ENCODE measurements at regions not wholly inside any gene's neighbourhood (a gene's known extent, or its start where the extent isn't known, plus 50 kb on each side); places are given as distances from the start of the nearest gene placed in this dataset.
"Not testable (repeated sequence)": the region's sequence is repeated elsewhere in the genome, so short reads cannot be mapped to it uniquely, and the experiment has no call there.

DNA sequence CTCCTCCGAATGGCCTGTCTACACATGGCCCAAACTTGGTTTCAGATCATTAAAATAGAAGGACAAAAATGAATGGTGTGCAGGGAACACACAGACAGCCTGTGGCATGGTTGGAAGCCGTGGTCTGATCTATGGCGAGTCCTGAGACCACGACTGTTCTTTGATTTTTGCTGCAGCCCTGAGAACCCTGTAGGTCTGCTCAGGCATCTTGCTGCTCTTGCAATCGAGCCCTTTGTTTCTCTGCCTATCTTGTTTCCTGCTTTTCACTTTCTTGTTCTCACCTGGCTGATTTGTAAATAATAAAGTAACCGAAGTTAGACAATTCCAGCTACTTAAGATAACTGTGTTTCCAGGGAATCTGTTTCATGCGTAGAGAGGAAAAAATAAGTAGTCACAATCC, 54.1 kb upstream of the NBPF9 start:
- not testable (repeated sequence) for DNase-seq (ENCODE audit: low read depth)

DNA sequence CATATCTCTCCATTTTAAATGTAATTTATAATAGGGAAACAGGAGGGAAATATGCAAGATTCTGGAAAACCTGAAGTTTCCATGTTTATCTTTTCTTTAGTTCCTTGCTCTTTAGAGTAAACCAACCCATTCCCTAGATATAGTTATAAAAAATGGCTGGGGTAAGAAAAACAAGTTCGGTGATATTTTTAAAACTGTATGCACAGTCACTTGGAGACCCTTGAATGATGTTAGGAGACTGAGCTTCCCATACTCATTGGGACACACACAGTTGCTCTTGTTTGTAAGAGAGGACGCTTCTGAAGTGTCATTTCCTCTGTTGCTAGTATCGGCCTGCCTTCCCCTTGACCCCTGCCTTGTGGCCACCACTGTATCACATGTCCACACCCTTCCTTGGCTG, 55.0 kb upstream of the NBPF9 start:
- not testable (repeated sequence) for DNase-seq (ENCODE audit: low read depth)

DNA sequence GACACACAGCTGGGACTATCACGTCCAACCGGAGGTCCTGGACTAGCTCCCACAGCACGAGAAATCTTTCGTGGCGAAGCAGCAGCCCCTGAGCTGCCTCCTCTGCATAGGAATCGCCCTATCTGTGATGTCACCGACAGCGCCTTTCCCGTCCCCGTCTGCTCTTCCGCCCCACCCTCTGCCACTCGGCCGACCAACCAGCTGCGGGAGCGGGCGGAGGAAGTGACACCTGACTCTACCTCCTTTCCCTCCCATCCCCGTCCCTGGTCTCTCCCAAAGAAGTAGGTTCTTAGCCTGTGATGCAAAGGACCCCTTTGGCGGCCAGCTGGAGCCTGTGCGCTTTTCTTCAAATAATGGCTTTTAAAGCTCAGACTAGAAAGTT, 59.7 kb upstream of the NBPF9 start:
- not testable (repeated sequence) for DNase-seq (ENCODE audit: low read depth)

DNA sequence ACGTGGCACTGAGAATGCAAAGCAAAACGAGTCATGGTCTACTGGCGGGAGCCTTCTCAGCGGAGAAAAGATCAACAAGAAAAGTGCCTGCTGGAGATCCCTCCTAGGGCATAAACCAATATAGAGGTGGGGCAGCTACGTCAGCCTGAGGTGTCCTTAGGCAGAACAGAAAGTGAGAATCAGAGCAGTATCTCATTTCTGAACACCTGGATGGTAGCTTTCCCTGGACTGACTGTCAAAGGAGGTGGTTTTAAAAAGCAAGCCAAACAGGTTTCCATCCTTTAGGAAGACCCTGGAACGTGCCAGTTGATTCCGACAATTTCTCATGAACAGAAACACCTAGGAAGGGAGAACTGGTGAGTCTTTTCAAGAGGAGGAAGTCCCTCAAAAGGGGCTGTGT, 71.4 kb upstream of the NBPF9 start:
- DNase-seq (ENCODE audit: low read depth) = not testable (repeated sequence)

DNA sequence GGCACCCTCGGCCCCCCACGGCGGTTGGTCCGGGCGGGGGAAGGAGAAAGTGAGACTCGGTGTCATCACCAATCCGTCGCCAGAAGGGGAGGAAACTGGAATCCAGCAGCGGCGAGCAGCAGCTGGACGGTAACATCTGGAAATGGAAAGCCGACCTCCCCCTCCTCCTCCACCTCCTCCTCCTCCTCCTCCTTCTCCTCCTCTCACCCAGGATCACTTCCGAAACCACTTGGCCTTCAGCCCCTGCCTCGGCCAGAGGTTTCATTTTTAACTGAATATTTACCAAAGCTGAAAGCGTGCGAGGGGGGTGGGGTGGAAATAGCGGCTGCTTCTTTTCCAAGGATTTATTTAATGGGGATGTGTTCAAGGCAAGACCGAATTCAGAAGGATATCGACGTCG, 72.5 kb upstream of the NBPF9 start:
- not testable (repeated sequence) for DNase-seq (ENCODE audit: low read depth)

DNA sequence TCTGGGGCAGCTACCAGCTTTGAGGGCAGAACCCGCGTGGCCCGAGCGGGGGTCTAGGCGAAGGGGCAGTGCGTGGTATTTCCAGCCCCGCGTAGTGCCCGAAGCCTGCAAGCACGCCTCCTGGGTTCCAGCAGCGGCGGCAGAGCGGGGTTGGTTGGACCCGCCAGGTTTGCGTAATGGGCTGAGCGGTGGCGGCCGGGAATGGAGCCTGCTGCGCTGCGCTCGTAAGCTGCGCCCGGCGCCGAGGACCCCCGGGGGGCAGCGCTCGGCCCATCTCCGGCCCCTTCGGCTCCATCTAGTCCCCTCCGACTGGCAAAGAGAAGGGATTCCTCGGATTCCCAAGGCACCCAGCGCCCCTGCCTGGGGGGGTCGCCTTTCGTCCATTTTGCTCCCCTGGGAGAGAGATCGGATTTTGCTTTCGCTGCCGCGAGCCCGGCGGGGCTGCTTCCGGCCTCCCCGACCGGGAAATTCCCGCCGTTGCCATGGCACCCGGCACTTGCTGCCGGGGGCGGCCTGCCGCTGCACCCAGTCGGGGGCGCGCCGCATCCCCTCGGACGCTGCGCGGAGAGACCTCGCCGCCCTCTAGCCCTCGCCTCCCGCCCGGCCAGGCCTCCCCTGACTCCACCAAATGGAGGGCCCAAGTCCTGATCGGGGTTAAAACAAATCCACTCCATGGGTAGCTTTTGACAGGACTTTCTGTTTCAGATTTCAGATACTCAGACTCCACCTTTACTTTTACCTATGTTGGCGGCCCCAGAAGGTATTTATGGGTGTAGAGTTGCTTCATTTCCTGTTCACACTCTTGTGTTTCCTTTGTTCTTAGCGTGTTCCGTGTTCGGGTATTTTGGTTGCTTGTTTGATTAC, 73.3 kb upstream of the NBPF9 start:
- DNase-seq (ENCODE audit: low read depth) = peak; percentile 60

DNA sequence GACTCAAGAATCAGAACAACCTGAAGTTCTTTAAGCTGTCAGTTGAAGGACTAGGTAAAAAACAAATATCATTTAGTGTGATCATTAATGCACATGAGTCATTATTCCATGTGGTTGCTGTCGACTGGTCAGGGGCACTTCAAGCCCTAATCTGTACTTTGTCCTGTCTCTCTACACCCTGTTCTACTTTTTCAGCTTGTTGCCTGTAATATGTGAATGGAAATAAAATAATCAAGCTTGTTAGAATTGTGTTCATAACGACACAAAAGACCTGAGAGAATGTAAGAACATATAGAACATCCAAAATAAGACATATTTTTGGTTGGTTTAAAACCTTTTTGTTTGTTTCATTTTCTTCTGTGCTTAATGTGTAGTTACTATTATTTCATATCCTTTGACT, 87.4 kb upstream of the NBPF9 start:
- not testable (repeated sequence) for DNase-seq (ENCODE audit: low read depth)

DNA sequence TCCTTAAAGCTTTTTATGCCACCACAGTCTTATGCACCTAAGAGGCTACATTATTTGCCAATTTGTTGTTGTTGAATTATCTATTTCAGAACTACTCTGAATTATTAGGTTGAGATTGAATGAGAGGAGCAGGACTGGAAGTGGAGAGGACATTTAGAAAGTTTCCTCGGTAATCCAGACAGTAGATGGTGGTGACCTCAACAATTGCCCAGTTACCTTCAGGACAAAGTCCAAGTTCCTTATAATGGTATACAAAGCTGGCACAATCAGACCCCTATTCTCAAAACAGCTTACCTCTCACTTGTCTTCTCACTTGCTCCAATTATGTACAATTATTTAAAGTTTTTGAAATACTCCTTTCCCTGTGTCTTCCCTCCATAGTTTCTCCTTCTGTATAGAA, 93.3 kb upstream of the NBPF9 start:
- DNase-seq (ENCODE audit: low read depth) = not testable (repeated sequence)

DNA sequence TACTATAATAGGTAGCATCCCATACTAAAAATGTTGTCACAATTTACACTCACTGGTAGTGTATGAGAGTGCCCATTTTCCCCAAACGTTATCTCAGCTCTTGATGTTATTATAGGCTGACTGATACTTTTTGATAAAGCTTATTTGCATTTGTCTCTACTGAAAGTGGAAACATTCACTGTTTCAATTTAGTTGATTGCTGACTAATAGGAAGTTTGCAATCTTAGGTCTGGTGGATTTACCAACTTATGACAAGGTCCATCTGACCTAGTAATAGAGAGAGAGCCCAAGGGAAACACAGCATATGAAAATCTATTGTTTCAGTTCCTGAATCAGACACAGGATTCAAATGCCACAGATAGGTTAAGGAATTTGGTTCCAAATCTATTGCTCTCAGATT, 97.2 kb upstream of the NBPF9 start:
- DNase-seq (ENCODE audit: low read depth) = not testable (repeated sequence)

DNA sequence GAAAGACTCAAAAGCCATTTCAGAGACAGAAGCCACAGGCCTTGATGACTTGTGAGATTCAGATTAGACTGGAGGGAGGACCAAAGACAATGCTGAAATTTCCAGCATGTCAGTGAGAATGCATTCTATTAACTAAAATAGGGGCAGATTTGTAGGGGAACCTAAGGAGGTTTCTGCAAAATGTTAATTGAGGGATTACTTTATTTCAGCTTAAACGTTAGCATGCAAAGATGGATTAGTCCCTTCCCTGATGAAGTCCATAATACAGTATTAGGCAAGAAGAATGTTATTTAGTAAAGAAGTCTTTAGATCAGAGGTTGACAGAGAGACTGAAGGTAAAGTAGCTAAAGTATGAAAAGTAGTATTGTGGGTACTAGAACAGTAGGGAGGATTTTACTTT, 98.9 kb upstream of the NBPF9 start:
- DNase-seq (ENCODE audit: low read depth) = not testable (repeated sequence)

DNA sequence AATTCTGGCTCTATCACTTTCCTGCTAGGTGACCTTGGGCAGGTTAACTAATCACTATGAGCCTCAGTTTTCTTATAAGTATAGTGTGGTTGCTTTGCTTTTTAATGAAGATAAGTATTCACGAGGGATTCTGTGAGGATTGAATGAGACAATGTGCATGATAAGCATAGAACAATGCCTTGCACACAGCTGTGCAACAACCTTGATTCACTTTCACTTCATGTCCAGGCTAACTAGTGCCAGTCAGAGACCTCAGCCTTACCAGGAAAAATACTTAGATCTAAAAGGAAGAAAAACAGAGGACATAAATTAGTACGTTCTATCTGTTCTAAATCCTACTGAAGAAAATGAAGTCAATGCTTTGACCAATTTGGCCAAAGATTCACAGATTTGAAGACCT, 101.0 kb upstream of the NBPF9 start:
- DNase-seq (ENCODE audit: low read depth) = not testable (repeated sequence)

DNA sequence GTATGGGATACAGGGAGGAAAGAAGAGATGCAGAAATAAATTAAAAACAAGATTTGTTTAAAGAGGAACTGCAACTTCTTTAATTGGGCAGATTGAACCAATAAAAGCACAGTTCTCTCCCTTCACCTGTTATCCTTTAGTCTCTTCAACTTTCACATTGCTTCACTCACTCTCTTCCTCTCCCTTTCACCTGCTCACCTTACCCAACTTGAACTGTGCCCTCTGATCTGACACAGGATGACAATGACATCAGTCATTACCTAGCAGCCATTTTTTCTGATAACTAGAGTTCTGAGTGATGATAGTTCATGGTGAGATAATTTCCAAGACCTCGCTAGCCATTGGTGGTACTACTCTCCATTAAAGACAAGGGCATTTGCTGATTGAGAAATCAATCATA, 105.5 kb upstream of the NBPF9 start:
- not testable (repeated sequence) for DNase-seq (ENCODE audit: low read depth)

DNA sequence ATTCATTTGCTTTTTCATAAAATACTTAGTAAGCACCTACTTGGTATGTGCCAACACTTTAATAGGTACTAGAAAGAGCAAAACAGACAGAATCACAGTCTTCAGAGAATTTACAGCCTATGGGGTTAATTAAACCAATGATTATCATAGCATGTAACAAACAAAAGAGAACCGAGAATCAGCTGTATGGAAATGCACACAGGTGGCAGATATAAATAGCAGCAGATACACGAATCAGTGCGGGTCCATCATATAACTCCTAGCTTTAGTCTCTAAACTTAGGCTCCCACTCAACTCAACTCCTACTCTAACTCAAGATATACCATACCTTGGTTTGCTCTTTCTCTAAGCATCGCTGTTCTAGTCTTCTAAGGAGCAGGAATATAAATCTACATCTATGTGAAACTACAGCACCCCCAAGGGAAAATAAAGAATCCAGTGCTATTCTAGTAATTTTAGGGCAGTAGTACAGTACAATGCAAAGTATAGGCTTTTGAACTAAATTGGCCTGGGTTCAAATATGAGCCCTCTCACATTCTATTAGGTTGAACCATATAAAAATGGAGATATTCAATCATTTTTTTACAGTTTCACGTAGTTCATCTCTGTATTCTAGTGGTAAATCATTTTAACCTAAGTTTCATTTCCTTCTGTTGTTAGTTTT, 108.5 kb upstream of the NBPF9 start:
- not testable (repeated sequence) for DNase-seq (ENCODE audit: low read depth)

DNA sequence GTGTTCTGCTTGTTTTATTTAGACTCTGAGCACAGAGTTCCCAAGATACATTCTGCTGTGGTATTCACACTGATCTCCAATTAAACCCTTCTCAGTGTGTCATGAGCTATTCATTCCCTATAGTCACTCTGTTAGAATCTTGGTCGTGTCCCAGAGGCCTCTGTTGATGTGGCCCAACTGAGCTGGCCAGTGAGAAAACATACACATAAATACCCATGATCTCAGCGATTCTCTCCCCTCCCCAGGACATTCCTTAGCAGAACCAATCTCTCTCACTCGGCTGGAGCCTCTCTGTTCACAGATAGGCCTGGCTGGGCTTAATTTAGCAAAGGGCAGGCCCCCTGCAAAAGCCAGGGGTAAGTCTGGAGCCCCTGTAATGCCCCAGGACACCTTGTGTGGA, 109.6 kb upstream of the NBPF9 start:
- DNase-seq (ENCODE audit: low read depth) = not testable (repeated sequence)

DNA sequence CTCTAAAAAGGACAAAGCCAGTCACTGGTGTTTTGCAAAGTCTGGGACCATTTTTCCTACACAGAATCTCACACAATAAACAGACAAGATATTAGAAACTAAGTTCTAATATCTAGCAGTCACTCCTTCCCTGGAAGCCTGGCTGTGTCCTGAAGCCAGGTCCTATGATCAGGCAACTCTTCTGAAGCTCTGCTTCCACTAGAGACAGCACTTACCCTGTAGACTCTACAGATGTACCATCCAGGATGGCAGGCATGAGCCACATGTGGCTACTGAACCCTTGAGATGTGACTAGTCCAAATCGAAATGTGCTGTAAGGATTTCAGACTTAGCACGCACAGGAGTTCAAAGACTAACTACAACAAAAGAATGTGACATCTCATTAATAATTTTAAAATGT, 110.3 kb upstream of the NBPF9 start:
- not testable (repeated sequence) for DNase-seq (ENCODE audit: low read depth)

DNA sequence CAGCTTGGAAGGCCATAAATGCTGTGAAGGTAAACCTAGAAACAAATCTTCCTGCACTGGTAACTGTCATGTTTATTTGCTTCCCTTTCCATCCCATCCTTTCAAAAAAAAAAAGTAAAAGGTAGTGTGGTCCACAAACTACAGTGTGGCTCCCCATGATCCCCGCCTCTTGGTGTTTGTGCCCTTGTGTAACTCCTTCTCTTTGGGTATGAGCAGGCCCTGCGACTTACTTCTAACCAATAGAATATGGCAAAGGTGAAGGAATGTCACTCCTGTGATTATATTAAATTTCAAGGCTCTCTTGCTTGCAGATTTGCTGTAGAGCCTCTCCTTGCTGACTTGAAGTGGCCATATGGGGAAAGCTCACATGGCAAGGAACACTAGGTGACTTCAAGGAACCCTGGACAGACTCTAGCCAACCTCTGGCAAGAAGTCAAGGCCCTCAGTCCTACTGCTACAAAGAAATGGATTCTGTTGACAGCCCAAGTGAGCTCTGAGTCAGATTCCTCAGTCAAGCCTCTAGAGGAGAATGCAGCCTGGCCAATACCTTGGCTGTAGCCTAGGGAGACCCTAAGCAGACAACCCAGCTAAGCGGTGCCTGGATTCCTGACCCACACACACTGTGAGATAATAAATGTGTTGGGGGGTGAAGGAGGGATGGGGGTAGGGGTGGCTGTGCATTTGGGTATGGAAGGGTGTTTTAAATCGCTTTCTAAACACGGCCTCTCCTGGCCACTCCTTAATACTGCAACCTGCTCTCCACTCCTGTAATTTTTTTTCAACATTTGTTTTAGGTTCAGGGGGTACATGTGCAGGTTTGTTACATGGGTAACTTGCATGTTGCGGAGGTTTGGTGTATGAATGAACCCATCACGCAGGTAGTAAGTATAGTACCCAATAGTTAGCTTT, 115.0 kb upstream of the NBPF9 start:
- DNase-seq (ENCODE audit: low read depth) = not testable (repeated sequence)

DNA sequence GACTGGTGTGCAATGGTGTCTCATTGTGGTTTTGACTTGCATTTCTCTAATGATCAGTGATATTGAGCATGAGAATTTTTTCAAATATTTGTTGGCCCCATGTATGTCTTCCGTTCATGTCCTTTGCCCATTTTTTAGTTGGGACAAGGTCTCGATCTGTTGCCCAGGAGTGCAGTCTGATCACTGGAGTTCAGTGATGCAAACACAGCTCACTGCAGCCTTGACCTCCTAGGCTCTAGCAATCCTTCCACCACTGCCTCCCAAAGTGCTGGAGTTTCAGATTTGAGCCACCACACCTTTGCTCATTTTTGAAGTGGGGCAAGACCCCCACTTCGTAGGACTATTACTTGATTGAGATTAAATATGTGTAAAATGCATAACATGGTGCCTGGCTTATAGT, 116.2 kb upstream of the NBPF9 start:
- not testable (repeated sequence) for DNase-seq (ENCODE audit: low read depth)

DNA sequence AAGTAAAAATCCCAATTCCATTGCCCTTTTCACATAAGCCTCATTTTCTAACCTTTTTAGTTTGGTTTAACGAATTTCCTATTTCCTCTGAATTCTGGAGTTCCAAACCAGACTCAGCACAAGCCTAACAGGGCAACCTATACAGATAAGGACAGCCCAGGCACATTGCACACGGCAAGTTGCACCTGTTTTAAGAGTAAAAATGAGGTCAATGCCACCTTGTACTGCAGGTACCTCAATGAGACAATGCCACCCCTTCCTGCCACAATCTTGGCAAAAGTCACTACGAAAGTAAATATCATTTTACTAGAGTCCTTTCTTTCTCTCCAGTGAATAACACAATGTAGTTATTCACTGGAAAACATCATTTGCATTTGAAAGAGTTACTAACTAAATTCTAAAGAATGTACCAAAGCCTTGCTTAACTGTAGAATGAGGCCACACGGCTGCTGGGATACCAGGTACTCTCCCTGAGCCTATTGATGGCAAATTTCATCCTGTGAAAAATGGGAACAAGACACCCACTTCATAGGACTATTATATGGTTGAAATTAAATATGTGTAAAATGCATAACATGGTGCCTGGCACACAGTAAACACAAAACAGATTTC, 117.2 kb upstream of the NBPF9 start:
- DNase-seq (ENCODE audit: low read depth) = not testable (repeated sequence)

DNA sequence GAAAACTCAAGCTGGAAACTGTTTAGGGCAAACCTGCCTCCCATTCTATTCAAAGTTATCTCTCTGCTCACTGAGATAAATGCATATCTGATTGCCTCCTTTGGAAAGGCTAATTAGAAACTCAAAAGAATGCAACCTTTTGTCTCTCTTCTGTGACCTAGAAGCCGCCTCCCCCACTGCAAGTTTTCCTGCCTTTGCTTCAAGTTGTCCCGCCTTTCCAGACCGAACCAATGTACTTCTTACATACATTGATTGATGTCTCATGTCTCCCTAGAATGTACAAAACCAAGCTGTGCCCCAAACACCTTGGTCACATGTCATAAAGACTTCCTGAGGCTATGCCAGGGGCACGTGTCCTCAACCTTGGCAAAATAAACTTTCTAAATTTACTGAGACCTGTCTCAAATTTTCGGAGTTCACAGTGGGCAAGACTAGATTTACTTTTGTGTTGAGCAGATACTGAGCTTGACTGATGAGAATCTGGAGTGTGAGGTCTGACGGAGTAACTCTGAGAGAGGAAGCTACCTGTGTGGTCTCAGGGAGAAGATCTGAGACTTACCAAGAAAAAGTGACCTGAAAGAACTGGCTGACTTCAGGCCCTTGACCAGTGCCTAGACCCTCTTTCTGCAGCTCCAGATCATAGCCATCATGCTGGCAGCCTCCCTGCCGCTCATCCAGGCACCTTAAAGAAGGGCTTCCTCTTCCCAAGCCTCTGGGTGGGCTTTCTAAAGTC, 124.7 kb upstream of the NBPF9 start:
- DNase-seq (ENCODE audit: low read depth) = not testable (repeated sequence)

DNA sequence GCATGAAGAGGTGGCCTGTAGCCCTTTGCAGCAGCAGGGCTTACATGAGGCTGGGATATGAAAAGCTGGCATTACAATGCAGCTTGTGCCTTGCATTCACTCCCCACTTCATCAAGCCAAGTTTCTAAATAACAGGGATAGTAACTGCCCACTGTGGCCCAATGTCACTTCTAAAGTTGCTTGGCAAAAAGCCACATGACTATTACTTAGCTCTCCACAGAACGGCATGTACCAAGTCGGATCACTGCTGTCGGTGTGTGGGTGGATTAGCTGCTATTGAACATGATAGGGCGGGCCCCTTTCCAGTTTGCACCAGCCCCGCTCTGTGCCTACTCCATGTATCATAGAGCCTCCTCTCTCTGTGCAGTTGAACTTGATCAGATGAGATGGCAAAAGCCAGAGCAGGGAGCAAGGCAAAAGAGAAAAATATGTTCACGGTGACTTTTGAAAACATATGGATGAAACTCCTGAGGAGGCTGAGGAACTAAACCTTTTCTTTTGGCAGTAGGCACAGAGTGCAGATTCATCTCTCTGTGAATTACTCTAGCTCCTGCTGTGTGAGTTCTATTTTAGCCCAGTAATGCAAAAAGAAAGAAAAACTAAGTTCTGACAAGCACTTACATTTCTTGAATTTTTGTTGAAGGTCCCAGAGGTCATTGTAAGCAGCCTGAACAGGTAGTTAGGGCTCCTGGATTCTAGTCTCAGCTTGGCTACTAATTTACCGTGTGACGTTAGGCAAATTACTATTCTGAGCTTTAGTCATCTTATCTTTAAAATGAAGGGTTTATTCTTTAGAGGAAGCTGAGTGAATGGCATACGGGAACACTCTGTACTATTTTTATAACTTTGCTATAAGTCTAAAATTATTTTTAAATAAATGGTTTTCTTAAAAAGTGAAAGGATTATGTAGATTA, 125.6 kb upstream of the NBPF9 start:
- DNase-seq (ENCODE audit: low read depth) = not testable (repeated sequence)
